CD8-positive, alpha-beta memory T cell (primary cell): ENCODE measurements at regions not wholly inside any gene's neighbourhood (a gene's known extent, or its start where the extent isn't known, plus 50 kb on each side); places are given as distances from the start of the nearest gene placed in this dataset.

ENCODE experiments used
- CTCF ChIA-PET: fragments of 350-600 bp; sonication (Branson Sonifier 250); formaldehyde crosslinking; loops from one replicate; lab custom pipeline; 2021; ENCODE audit warnings: antibody characterized with exemption; lab: Charles Lee
- POLR2A ChIA-PET: fragments of 350-600 bp; sonication (Branson Sonifier 250); formaldehyde crosslinking; loops from one replicate; lab custom pipeline; 2021; ENCODE audit warnings: antibody characterized with exemption; lab: Charles Lee
- DNase-seq, 5 donors: peaks; one replicate each; pipeline versions ENCODE4 v3.0.0 to v3.0.0-alpha.2; 2020 to 2022; ENCODE audit warnings: mixed read lengths in 1 of 5
- H3K27ac ChIP-seq: one replicate; pipeline ENCODE4 v1.7.0; 2013; ENCODE audit warnings: low read depth, mild to moderate bottlenecking, low read length, moderate library complexity
- H3K27me3 ChIP-seq: 2 replicates; pipeline ENCODE4 v1.7.0; 2013; ENCODE audit warnings: low read length, mild to moderate bottlenecking; ENCODE audit not compliant: insufficient read depth, poor library complexity, severe bottlenecking
- H3K36me3 ChIP-seq: 2 replicates; pipeline ENCODE4 v1.7.0; 2013; ENCODE audit warnings: mild to moderate bottlenecking, low read length, moderate library complexity; ENCODE audit not compliant: insufficient read depth
- H3K4me1 ChIP-seq: 2 replicates; pipeline ENCODE4 v1.7.0; 2013; ENCODE audit warnings: mild to moderate bottlenecking, low read length, moderate library complexity; ENCODE audit not compliant: insufficient read depth
- H3K4me3 ChIP-seq: 2 replicates; pipeline ENCODE4 v1.7.0; 2013; ENCODE audit warnings: mild to moderate bottlenecking, low read length
- H3K9me3 ChIP-seq: 2 replicates; pipeline ENCODE4 v1.7.0; 2013; ENCODE audit warnings: mild to moderate bottlenecking, low read length
- H3K27ac Mint-ChIP-seq, 8 donors: one replicate each; pipeline ENCODE4 v1.8.0; 2020 to 2021; ENCODE audit warnings: mixed read lengths in 8 of 8, mild to moderate bottlenecking in 6 of 8, inconsistent platforms in 3 of 8, moderate library complexity in 3 of 8
- H3K27me3 Mint-ChIP-seq, 2 donors: one replicate each; pipeline ENCODE4 v1.8.0; 2020 to 2021; ENCODE audit warnings: mixed read lengths in 2 of 2, mild to moderate bottlenecking in 1 of 2, moderate library complexity in 1 of 2
- H3K36me3 Mint-ChIP-seq, 3 donors: one replicate each; pipeline ENCODE4 v1.8.0; 2020 to 2021; ENCODE audit warnings: mixed read lengths in 3 of 3, inconsistent platforms in 1 of 3, mild to moderate bottlenecking in 1 of 3
- H3K4me1 Mint-ChIP-seq, 3 donors: one replicate each; pipeline ENCODE4 v1.8.0; 2020 to 2021; ENCODE audit warnings: mixed read lengths in 3 of 3, inconsistent platforms in 1 of 3, mild to moderate bottlenecking in 1 of 3
- H3K4me3 Mint-ChIP-seq, 7 donors: one replicate each; pipeline ENCODE4 v1.8.0; 2020 to 2021; ENCODE audit warnings: mixed read lengths in 7 of 7, mild to moderate bottlenecking in 6 of 7, moderate library complexity in 4 of 7, inconsistent platforms in 2 of 7
- H3K9me3 Mint-ChIP-seq, 5 donors: one replicate each; pipeline ENCODE4 v1.8.0; 2020 to 2022; ENCODE audit warnings: mixed read lengths in 5 of 5, mild to moderate bottlenecking in 3 of 5, moderate library complexity in 2 of 5, inconsistent platforms in 1 of 5

DNA sequence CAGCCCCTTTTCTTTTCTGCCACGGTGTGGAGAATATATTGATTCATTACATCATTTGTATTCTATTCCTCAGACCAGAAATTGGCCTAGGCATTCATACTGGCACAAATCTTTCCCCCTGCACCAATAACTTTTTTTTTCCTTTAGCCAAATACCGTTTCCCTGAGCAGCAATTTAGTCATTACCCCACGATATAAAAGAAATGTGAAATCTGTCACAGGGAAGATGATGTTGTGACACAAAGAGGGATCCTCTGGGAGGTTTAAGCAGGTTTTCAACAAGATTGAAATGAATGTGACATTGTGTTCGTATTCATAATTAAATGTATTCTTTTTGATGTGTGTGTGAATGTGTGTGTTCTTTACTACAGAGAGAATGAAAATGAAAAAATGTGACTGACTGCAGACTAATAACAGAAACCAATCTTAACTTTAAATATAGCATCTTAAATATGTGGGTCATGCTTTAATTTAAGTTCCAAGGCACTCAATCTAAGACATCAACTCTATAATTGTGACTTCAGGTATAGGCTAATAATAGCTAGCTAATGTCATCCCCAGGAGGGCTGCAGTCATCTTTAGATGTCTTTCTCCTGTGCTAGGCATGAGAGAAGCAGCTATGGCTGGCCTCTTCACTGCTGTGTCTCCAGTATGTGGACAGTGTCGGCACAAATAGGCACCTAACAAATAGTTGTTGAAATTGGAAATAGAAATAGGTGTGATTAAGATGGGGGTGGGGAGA lies 177.7 kb downstream of the BTBD3 start:
- Mint-ChIP-seq H3K4me1 (no peaks in the 10 kb centered on the region), H3K36me3 (no peaks in the 10 kb centered on the region), H3K27ac (no peak overlapping the region), H3K4me3 (no peak overlapping the region), H3K9me3 (peaks cover 5 to 22% (median 6%) of the 10 kb centered on the region in 5 donors), H3K27me3 (no peaks in the 10 kb centered on the region)
- ChIA-PET CTCF (no interaction called here), POLR2A (no interaction called here)
- H3K4me3 ChIP-seq = no peak overlapping the region
- no peaks in the 10 kb centered on the region for H3K27me3 ChIP-seq
- H3K4me1 ChIP-seq = no peaks in the 10 kb centered on the region
- no peaks in the 10 kb centered on the region for H3K9me3 ChIP-seq
- no peaks in the 10 kb centered on the region for H3K36me3 ChIP-seq
- DNase-seq = no peak
- no peak overlapping the region for H3K27ac ChIP-seq

DNA sequence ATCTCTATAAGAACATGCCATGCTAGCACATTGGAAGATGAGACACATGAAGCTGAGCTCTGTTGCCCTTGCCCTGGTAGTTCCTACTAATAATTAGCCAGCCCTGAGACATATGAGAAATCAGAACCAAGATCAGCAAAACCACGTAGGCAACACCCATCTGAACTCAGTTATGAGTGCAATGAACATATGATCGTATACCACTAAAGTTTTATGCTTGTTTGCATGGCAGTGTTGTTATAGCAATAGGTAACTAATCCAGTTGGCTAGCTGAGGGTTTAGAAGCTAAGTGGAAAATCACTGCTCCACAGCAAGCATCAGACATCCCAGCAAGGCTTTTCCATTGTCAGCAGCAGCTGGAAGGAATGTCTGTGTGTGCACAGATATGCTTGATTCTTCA lies 180.7 kb downstream of the BTBD3 start:
- DNase-seq = no peak
- Mint-ChIP-seq H3K27me3 (no peaks in the 10 kb centered on the region), H3K36me3 (no peaks in the 10 kb centered on the region), H3K9me3 (peaks cover 6 to 32% (median 13%) of the 10 kb centered on the region in 5 donors), H3K4me1 (no peaks in the 10 kb centered on the region), H3K4me3 (no peak overlapping the region), H3K27ac (no peak overlapping the region)
- Histone ChIP-seq H3K4me1 (no peaks in the 10 kb centered on the region), H3K36me3 (no peaks in the 10 kb centered on the region), H3K27me3 (no peaks in the 10 kb centered on the region), H3K4me3 (no peak overlapping the region), H3K27ac (no peak overlapping the region), H3K9me3 (no peaks in the 10 kb centered on the region)
- CTCF ChIA-PET = no interaction called here
- POLR2A ChIA-PET = no interaction called here

DNA sequence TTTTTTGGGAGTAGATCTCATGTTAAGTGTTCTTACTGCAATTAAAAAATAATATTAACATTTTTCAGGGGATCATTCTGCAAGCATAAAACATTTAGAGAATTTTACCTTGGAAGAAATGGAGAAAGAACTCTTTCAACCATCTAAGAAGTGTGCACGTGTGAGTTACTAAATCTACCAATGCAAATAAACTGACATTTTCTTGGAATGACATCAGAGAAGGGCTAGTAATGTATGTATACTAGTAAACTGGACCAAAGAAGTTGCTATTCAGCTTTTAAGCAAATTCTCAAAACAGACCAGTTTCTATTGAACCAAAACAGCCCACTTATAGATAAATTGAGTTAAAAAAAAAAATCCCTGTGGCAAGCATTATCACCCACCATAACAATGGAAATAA lies 191.2 kb downstream of the BTBD3 start:
- H3K36me3 Mint-ChIP-seq = no peaks in the 10 kb centered on the region
- H3K4me1 ChIP-seq = no peaks in the 10 kb centered on the region
- no peaks in the 10 kb centered on the region for H3K9me3 ChIP-seq
- H3K27me3 ChIP-seq = no peaks in the 10 kb centered on the region
- no peak overlapping the region for H3K27ac ChIP-seq
- H3K27ac Mint-ChIP-seq = no peak overlapping the region
- no peak overlapping the region for H3K4me3 ChIP-seq
- DNase-seq = no peak
- H3K36me3 ChIP-seq = no peaks in the 10 kb centered on the region
- H3K4me3 Mint-ChIP-seq = no peak overlapping the region
- CTCF ChIA-PET = no interaction called here
- POLR2A ChIA-PET = no interaction called here
- H3K4me1 Mint-ChIP-seq = no peaks in the 10 kb centered on the region
- H3K9me3 Mint-ChIP-seq = peaks cover 4 to 33% (median 10%) of the 10 kb centered on the region in 5 donors
- no peaks in the 10 kb centered on the region for H3K27me3 Mint-ChIP-seq

DNA sequence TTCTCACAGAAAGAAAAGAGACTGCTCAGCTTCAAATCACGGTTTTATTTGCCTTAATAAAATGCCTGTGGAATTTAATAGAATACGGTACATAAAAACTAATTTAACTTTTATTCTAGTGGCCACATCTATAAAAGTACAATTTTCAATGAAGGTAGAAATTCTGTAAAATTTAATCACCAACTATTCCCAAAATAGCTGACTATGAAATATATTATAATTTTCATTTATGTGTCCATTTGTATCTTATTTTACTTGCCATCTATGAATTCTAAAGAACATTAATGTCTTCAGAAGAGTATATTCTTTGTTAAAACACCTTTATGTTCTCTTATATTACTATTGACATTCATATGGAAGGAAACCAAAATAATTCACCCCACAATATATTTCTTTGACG lies 192.6 kb downstream of the BTBD3 start:
- Histone ChIP-seq H3K36me3 (no peaks in the 10 kb centered on the region), H3K4me1 (no peaks in the 10 kb centered on the region), H3K4me3 (no peak overlapping the region), H3K9me3 (no peaks in the 10 kb centered on the region), H3K27me3 (no peaks in the 10 kb centered on the region), H3K27ac (no peak overlapping the region)
- no peak overlapping the region for H3K4me3 Mint-ChIP-seq
- DNase-seq = no peak
- ChIA-PET POLR2A (no interaction called here), CTCF (no interaction called here)
- H3K27ac Mint-ChIP-seq = no peak overlapping the region
- no peaks in the 10 kb centered on the region for H3K4me1 Mint-ChIP-seq
- no peaks in the 10 kb centered on the region for H3K27me3 Mint-ChIP-seq
- H3K36me3 Mint-ChIP-seq = no peaks in the 10 kb centered on the region
- H3K9me3 Mint-ChIP-seq = peaks cover 4 to 32% (median 15%) of the 10 kb centered on the region in 5 donors

DNA sequence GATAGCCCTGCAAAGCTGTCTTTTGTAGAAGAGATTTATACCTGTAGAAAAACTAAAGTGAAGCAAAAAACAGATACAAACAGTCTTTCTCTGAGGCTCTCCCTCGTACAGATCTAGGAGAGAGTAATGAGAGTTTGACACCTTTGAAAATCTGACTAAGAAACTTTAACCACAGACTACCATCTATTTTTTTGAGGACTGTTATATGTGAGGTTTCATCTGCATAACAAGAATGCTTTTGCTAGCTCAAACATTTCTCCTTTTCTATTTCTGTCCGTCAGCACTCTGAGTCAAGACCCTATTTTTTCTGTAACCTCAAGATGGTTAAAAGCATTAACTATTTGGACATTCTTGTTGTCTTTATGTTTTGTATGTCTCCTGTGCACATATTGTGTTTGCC lies 193.0 kb downstream of the BTBD3 start:
- Mint-ChIP-seq H3K4me3 (no peak overlapping the region), H3K27ac (no peak overlapping the region), H3K27me3 (no peaks in the 10 kb centered on the region), H3K36me3 (no peaks in the 10 kb centered on the region), H3K4me1 (no peaks in the 10 kb centered on the region), H3K9me3 (peaks cover 4 to 32% (median 16%) of the 10 kb centered on the region in 5 donors)
- H3K9me3 ChIP-seq = no peaks in the 10 kb centered on the region
- no peak for DNase-seq
- ChIA-PET CTCF (no interaction called here), POLR2A (no interaction called here)
- no peaks in the 10 kb centered on the region for H3K27me3 ChIP-seq
- H3K27ac ChIP-seq = no peak overlapping the region
- no peaks in the 10 kb centered on the region for H3K4me1 ChIP-seq
- H3K36me3 ChIP-seq = no peaks in the 10 kb centered on the region
- no peak overlapping the region for H3K4me3 ChIP-seq

DNA sequence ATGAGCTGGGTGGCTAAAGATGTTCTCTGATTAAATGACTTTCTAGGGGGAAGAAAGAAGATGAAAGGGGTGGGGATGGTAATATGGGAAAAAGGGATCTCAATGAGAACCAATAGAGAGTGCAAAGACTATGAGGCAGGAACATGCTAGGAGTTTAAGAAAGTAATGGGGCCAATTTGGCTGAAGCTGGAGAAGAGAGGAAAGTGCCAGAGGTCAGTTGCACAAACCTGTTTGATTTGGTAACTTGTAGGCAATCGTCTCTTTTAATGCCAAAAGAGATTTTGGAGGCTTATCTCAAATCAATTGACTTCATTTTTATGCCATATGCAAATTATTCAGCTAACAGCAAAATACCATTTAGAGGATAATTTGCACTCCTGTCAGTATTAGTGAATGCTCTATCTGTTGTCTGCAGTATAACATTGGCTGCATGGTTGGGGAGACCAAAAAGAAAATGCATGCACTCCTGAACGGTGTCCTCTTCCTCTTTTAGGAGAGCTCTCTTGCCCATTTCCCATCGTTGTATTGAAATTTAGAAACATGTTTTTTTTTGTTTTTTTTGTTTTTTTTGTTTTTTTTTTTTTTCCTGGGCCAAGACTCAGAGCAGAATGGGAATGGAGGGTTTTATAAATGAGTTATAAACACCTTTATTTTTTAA lies 193.9 kb downstream of the BTBD3 start:
- H3K9me3 ChIP-seq = no peaks in the 10 kb centered on the region
- no peak for DNase-seq
- Mint-ChIP-seq H3K4me3 (no peak overlapping the region), H3K4me1 (no peaks in the 10 kb centered on the region), H3K36me3 (no peaks in the 10 kb centered on the region), H3K27me3 (no peaks in the 10 kb centered on the region), H3K27ac (no peak overlapping the region), H3K9me3 (peaks cover 4 to 24% (median 14%) of the 10 kb centered on the region in 5 donors)
- H3K36me3 ChIP-seq = no peaks in the 10 kb centered on the region
- no peaks in the 10 kb centered on the region for H3K4me1 ChIP-seq
- ChIA-PET CTCF (no interaction called here), POLR2A (no interaction called here)
- no peaks in the 10 kb centered on the region for H3K27me3 ChIP-seq
- no peak overlapping the region for H3K27ac ChIP-seq
- no peak overlapping the region for H3K4me3 ChIP-seq

DNA sequence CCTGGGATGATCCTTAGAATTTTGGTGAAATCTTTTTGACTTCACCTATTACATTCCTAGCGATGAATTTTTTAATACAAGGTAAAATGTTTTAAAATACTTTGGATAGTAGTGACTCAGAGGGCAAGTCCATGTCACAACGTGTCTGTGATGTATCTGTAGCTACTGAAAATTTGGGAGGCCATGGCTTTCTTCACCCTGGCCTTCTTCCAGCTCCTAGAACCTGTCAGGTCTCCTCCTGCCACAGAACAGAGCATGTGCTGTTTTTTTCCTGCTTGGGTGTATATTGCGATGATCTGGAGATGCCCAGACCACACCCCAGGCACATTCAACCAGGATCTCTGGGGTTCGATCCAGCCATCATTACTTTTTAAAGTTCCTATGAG lies 194.4 kb downstream of the BTBD3 start:
- H3K27ac ChIP-seq = no peak overlapping the region
- DNase-seq = no peak
- H3K36me3 ChIP-seq = no peaks in the 10 kb centered on the region
- ChIA-PET CTCF (no interaction called here), POLR2A (no interaction called here)
- Mint-ChIP-seq H3K27me3 (no peaks in the 10 kb centered on the region), H3K4me3 (no peak overlapping the region), H3K36me3 (no peaks in the 10 kb centered on the region), H3K9me3 (peaks cover 4 to 19% (median 14%) of the 10 kb centered on the region in 5 donors), H3K27ac (no peak overlapping the region), H3K4me1 (no peaks in the 10 kb centered on the region)
- no peaks in the 10 kb centered on the region for H3K4me1 ChIP-seq
- no peaks in the 10 kb centered on the region for H3K9me3 ChIP-seq
- no peaks in the 10 kb centered on the region for H3K27me3 ChIP-seq
- no peak overlapping the region for H3K4me3 ChIP-seq

DNA sequence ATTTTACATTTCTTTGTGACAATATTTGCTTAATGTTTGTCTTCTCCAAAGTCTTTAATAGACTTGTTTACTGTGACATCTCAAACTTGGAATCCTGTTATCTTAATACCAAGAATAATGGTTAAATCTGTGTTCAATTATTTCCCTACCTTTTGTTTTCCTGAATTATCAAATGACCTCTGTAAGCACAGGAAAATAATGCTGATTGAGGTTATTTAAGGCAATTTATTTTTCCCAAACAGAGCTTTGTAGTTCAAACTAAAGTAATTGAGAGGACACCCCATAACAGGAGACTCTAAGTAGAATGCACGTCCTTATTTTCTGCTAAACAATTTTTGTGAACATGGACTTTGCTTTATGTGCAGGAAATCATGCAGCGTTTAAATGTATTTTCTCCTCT lies 195.0 kb downstream of the BTBD3 start:
- no peak overlapping the region for H3K27ac Mint-ChIP-seq
- no peaks in the 10 kb centered on the region for H3K4me1 Mint-ChIP-seq
- no peaks in the 10 kb centered on the region for H3K36me3 Mint-ChIP-seq
- no peaks in the 10 kb centered on the region for H3K27me3 ChIP-seq
- peaks cover 4 to 19% (median 14%) of the 10 kb centered on the region in 5 donors for H3K9me3 Mint-ChIP-seq
- DNase-seq = no peak
- H3K4me3 ChIP-seq = no peak overlapping the region
- ChIA-PET CTCF (no interaction called here), POLR2A (no interaction called here)
- H3K27ac ChIP-seq = no peak overlapping the region
- no peak overlapping the region for H3K4me3 Mint-ChIP-seq
- no peaks in the 10 kb centered on the region for H3K4me1 ChIP-seq
- H3K9me3 ChIP-seq = no peaks in the 10 kb centered on the region
- no peaks in the 10 kb centered on the region for H3K27me3 Mint-ChIP-seq
- no peaks in the 10 kb centered on the region for H3K36me3 ChIP-seq
